Upper lobe of left lung (tissue), 6 donors: ENCODE measurements at regions not wholly inside any gene's neighbourhood (a gene's known extent, or its start where the extent isn't known, plus 50 kb on each side); places are given as distances from the start of the nearest gene placed in this dataset.

Experiments used
- ATAC-seq, 2 donors: fragments of 200-7000 bp; cut with Tn5 transposase; one replicate each; pipeline ENCODE4 v1.9.1; 2022; ENCODE audit warnings: mild to moderate bottlenecking in 2 of 2, moderate library complexity in 2 of 2; ENCODE audit not compliant: low FRiP score in 2 of 2
- DNase-seq, 2 donors: peaks; one replicate each; pipeline ENCODE4 v3.0.0-alpha.2; 2019 to 2020
- H3K27ac ChIP-seq, 4 donors: fragments of 200-600 bp; sonication (generic); one replicate each; pipeline ENCODE4 v1.5.1; 2016 to 2019
- H3K27me3 ChIP-seq, 4 donors: fragments of 200-600 bp; sonication (generic); one replicate each; pipeline ENCODE4 v1.5.1; 2017 to 2019
- H3K36me3 ChIP-seq, 4 donors: fragments of 200-600 bp; sonication (generic); one replicate each; pipeline ENCODE4 v1.5.1; 2016 to 2019
- H3K4me1 ChIP-seq, 4 donors: fragments of 200-600 bp; sonication (generic); one replicate each; pipeline ENCODE4 v1.5.1; 2018 to 2019
- H3K4me3 ChIP-seq, 4 donors: fragments of 200-600 bp; sonication (generic); one replicate each; pipeline ENCODE4 v1.5.1; 2017 to 2019; ENCODE audit warnings: mild to moderate bottlenecking in 2 of 4, moderate library complexity in 1 of 4
- H3K9me3 ChIP-seq, 4 donors: fragments of 200-600 bp; sonication (generic); one replicate each; pipeline ENCODE4 v1.5.1; 2018 to 2019
- EP300 ChIP-seq, 4 donors: sonication (generic); formaldehyde crosslinking; IDR thresholded peaks; one replicate each; pipeline ENCODE4 v1.5.1; 2017; ENCODE audit warnings: antibody characterized with exemption in 4 of 4, control low read depth in 2 of 4
- POLR2A ChIP-seq, 4 donors: fragments of 450-650 bp; IDR thresholded peaks; one replicate each; pipeline ENCODE4 v1.5.1; 2016 to 2017; ENCODE audit warnings: antibody characterized with exemption in 4 of 4, mild to moderate bottlenecking in 2 of 4
- POLR2AphosphoS5 ChIP-seq, 2 donors: sonication (generic); formaldehyde crosslinking; IDR thresholded peaks; one replicate each; pipeline ENCODE4 v1.5.1; 2017; ENCODE audit warnings: antibody characterized with exemption in 2 of 2
- WGBS, 2 donors: methylation state at CpG; one replicate each; pipeline ENCODE4 v1.1.5; 2017 to 2018; 5-methylcytosine and 5-hydroxymethylcytosine counted together
- TF ChIP-seq, protein P1 (sequence below), 6 experiments: fragments of 450-650 bp in 4 of 6; fragments of 200-600 bp in 2 of 6; sonication (generic) in 2 of 6; IDR thresholded peaks; one replicate each; pipeline ENCODE4 v1.5.1; 2016 to 2019; ENCODE audit warnings: antibody characterized with exemption in 6 of 6
- donor health status: DM: no; HTN: no; CAD: no; lungs with moderate emphysema.
- donor health status: DM: no; HTN: yes; CAD: no; lungs with severe emphysema.

DNA sequence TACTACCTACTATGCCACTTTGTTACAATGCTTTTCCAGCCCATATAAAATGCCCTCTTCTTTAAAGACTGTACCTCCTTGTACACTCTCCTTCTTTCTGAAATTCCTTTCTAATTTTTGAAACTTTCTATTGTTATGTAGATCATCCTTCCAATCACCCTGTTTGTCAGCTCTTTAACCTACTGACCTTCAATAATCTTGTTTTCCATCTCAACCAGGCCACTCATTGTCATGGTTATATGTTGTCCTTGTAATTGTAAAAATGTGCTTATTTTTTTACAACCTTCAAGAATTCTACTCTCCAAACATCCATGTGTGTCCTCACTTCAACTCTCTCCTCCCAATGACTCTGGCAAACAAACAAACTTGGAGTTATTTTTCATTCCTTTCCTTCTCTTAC, 1172.6 kb upstream of the CELF2 start:
- ATAC-seq (no peak), DNase-seq (no peak)
- no peak overlapping the region for H3K27ac ChIP-seq
- TF ChIP-seq EP300 (IDR thresholded peaks at IDR 0.05) (no peak), POLR2A (IDR thresholded peaks at IDR 0.05) (no peak), POLR2AphosphoS5 (IDR thresholded peaks at IDR 0.05) (no peak)
- TF ChIP-seq, protein P1, sequence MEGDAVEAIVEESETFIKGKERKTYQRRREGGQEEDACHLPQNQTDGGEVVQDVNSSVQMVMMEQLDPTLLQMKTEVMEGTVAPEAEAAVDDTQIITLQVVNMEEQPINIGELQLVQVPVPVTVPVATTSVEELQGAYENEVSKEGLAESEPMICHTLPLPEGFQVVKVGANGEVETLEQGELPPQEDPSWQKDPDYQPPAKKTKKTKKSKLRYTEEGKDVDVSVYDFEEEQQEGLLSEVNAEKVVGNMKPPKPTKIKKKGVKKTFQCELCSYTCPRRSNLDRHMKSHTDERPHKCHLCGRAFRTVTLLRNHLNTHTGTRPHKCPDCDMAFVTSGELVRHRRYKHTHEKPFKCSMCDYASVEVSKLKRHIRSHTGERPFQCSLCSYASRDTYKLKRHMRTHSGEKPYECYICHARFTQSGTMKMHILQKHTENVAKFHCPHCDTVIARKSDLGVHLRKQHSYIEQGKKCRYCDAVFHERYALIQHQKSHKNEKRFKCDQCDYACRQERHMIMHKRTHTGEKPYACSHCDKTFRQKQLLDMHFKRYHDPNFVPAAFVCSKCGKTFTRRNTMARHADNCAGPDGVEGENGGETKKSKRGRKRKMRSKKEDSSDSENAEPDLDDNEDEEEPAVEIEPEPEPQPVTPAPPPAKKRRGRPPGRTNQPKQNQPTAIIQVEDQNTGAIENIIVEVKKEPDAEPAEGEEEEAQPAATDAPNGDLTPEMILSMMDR (IDR thresholded peaks at IDR 0.05), result no peak
- H3K36me3 ChIP-seq, result no peaks in the 10 kb centered on the region
- H3K4me1 ChIP-seq, result no peaks in the 10 kb centered on the region
- no peaks in the 10 kb centered on the region for H3K27me3 ChIP-seq
- H3K4me3 ChIP-seq, result no peak overlapping the region
- H3K9me3 ChIP-seq, result peaks cover 0 to 10% (median 0%) of the 10 kb centered on the region in 4 donors

- TF ChIP-seq POLR2AphosphoS5 (IDR thresholded peaks at IDR 0.05), result no peak
- TF ChIP-seq, protein P1 (IDR thresholded peaks at IDR 0.05), result no peak
- TF ChIP-seq POLR2A (IDR thresholded peaks at IDR 0.05), result no peak
- TF ChIP-seq EP300 (IDR thresholded peaks at IDR 0.05), result no peak
- H3K27me3 ChIP-seq, result no peaks in the 10 kb centered on the region
- no peak overlapping the region for H3K4me3 ChIP-seq
- no peak for DNase-seq
- no peaks in the 10 kb centered on the region for H3K36me3 ChIP-seq
- H3K9me3 ChIP-seq, result peaks cover 0 to 12% (median 9%) of the 10 kb centered on the region in 4 donors
- no peak for ATAC-seq
- no peak overlapping the region for H3K27ac ChIP-seq
- H3K4me1 ChIP-seq, result no peaks in the 10 kb centered on the region
These were observed 1169.4 kb upstream of the CELF2 start for GRCh38 chr10:9848278-9848677.

DNA sequence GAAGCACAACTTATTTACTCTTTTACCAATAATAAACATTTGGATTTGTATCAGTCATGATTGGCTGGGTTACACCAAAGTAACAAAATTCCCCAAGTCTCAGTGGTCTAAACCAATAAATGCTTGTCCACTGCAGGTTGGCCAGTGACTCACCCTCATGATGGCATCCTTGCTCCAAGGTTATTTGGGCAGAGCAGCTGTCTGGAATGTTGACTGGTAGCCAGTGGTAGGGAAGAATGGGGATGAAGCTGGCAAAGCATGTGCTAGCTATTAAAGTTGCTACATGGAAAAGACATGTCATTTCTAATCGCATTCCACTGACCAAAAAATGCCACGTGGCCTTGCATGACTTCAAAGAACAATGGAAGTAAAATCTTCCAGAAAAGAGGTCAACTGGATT, 1168.7 kb upstream of the CELF2 start:
- ATAC-seq (no peak), DNase-seq (no peak)
- Histone ChIP-seq H3K27ac (no peak overlapping the region), H3K4me3 (no peak overlapping the region), H3K9me3 (peaks cover 0 to 12% (median 9%) of the 10 kb centered on the region in 4 donors), H3K36me3 (no peaks in the 10 kb centered on the region), H3K4me1 (no peaks in the 10 kb centered on the region), H3K27me3 (no peaks in the 10 kb centered on the region)
- 78 to 92% methylated on average over 2 of the region's 2 CpGs for WGBS, 2 donors
- TF ChIP-seq POLR2A (IDR thresholded peaks at IDR 0.05) (no peak), POLR2AphosphoS5 (IDR thresholded peaks at IDR 0.05) (no peak), EP300 (IDR thresholded peaks at IDR 0.05) (no peak)
- TF ChIP-seq, protein P1 (IDR thresholded peaks at IDR 0.05), result no peak

DNA sequence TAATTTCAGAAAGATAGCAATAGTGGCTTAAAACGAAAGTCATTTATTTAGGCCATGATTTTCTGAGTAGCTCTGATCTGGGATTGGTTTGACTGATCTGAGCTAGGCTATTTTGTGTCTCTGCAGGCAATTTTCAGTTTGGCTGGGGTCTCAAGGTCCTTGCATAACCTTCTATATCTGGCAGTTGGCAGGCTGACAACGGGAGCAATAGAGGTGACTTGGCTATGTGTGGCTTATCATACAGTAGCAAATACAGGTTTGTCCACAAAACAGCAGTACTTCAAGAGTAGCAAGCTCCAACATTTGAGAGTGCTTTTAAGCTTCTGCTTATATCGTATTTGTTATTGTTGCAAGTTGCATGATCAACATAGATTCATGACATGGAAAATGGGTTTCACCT, 1167.3 kb upstream of the CELF2 start:
- Histone ChIP-seq H3K4me3 (no peak overlapping the region), H3K27me3 (no peaks in the 10 kb centered on the region), H3K9me3 (peaks cover 0 to 12% (median 5%) of the 10 kb centered on the region in 4 donors), H3K4me1 (no peaks in the 10 kb centered on the region), H3K36me3 (no peaks in the 10 kb centered on the region), H3K27ac (no peak overlapping the region)
- TF ChIP-seq, protein P1 (IDR thresholded peaks at IDR 0.05), result no peak
- TF ChIP-seq POLR2AphosphoS5 (IDR thresholded peaks at IDR 0.05), result no peak
- TF ChIP-seq EP300 (IDR thresholded peaks at IDR 0.05), result no peak
- no peak for TF ChIP-seq POLR2A (IDR thresholded peaks at IDR 0.05)
- no peak for DNase-seq
- no peak for ATAC-seq
- 73 to 88% methylated on average over 3 of the region's 3 CpGs for WGBS, 2 donors

DNA sequence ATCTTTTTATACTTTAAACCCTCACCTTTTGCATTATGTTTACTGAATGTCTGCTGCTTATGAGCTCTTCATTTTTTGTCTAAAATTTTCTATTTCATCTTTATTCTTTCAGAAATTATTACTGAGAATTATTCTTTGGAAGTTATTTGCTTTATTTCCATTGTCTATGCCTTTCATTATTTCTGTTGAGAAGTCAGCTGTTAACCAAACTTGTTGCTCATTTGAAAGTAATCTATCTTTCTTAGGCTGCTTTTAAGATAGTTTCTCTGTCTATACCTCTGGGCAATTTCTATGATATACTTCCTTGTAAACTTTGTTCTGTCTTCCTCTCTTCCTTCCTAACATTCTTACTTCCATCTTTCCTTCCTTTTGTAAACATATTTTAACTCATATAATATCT, 1165.9 kb upstream of the CELF2 start:
- H3K4me1 ChIP-seq, result no peaks in the 10 kb centered on the region
- no peak overlapping the region for H3K27ac ChIP-seq
- H3K36me3 ChIP-seq, result no peaks in the 10 kb centered on the region
- DNase-seq (no peak), ATAC-seq (no peak)
- no peak overlapping the region for H3K4me3 ChIP-seq
- peaks cover 5 to 12% (median 8%) of the 10 kb centered on the region in 4 donors for H3K9me3 ChIP-seq
- no peak for TF ChIP-seq POLR2AphosphoS5 (IDR thresholded peaks at IDR 0.05)
- TF ChIP-seq EP300 (IDR thresholded peaks at IDR 0.05), result no peak
- TF ChIP-seq, protein P1 (IDR thresholded peaks at IDR 0.05), result no peak
- no peak for TF ChIP-seq POLR2A (IDR thresholded peaks at IDR 0.05)
- H3K27me3 ChIP-seq, result no peaks in the 10 kb centered on the region
